GM12875 (cell line): ENCODE measurements at regions not wholly inside any gene's neighbourhood (a gene's known extent, or its start where the extent isn't known, plus 50 kb on each side); places are given as distances from the start of the nearest gene placed in this dataset.

Source experiments
- H3K4me3 ChIP-seq: one replicate; pipeline ENCODE4 v1.5.1; 2011; ENCODE audit warnings: low read depth, low read length, control low read depth
- CTCF ChIP-seq: IDR thresholded peaks from 2 replicates; pipeline ENCODE4 v1.5.1; 2011; ENCODE audit warnings: low read depth, mild to moderate bottlenecking, control low read depth, inconsistent platforms, low read length, moderate library complexity, borderline replicate concordance; ENCODE audit not compliant: insufficient read depth

GRCh38 chr16:51450909-51451308, 299.8 kb upstream of the SALL1 start:
- no peak for TF ChIP-seq CTCF

GRCh38 chr16:51450376-51450775, 299.3 kb upstream of the SALL1 start:
- no peak for TF ChIP-seq CTCF
- H3K4me3 ChIP-seq = no peak overlapping the region

More at GRCh38 chr16:51450909-51451308, 299.8 kb upstream of the SALL1 start:
- no peak overlapping the region for H3K4me3 ChIP-seq

GRCh38 chr16:51449441-51449840, 298.4 kb upstream of the SALL1 start:
- H3K4me3 ChIP-seq = no peak overlapping the region
- TF ChIP-seq CTCF = no peak

- no peak for TF ChIP-seq CTCF
- H3K4me3 ChIP-seq = no peak overlapping the region
Observed at GRCh38 chr16:51445250-51445649, 294.2 kb upstream of the SALL1 start.

GRCh38 chr16:51443934-51444333, 292.9 kb upstream of the SALL1 start:
- no peak for TF ChIP-seq CTCF
- H3K4me3 ChIP-seq = no peak overlapping the region

- no peak for TF ChIP-seq CTCF
- H3K4me3 ChIP-seq = no peak overlapping the region
Observed at GRCh38 chr16:51442141-51442870, 291.2 kb upstream of the SALL1 start.

- no peak overlapping the region for H3K4me3 ChIP-seq
- no peak for TF ChIP-seq CTCF
Observed at GRCh38 chr16:51440131-51440889, 289.2 kb upstream of the SALL1 start.
